AG09309 (cell line): ENCODE measurements at regions not wholly inside any gene's neighbourhood (a gene's known extent, or its start where the extent isn't known, plus 50 kb on each side); places are given as distances from the start of the nearest gene placed in this dataset.

Experiments used
- DNase-seq: peaks from one replicate; pipeline ENCODE4 v3.0.0-alpha.2; 2010; ENCODE audit warnings: low read depth
- H3K4me3 ChIP-seq: 2 replicates; pipeline ENCODE4 v1.5.1; 2011; ENCODE audit warnings: mild to moderate bottlenecking, low read depth, low read length, moderate library complexity; ENCODE audit not compliant: control insufficient read depth
- TF ChIP-seq, protein P1 (sequence below): IDR thresholded peaks from 2 replicates; pipeline ENCODE4 v1.5.1; 2011; ENCODE audit warnings: mild to moderate bottlenecking, low read depth, low read length, inconsistent platforms; ENCODE audit not compliant: insufficient read depth, control insufficient read depth; ENCODE audit errors: missing control alignments

DNA sequence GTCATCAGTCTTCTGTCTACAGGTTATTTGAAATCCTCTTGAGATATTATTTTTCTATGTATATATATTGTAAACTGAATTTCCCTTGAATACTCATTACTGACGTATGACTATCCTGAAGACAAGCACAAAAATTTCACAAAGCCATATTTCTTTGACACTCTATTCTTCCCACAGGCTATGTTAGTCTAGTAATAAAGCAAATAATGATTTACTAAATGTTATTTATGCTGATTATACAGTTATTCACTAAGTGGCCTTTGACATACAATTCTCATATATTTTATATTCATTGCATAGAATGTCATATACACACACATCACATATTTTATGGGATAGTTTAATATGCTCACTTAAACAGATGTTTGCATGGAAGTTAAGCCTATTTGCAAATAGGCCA, 793.0 kb upstream of the GRAMD2B start:
- DNase-seq: no peak
- TF ChIP-seq, protein P1, sequence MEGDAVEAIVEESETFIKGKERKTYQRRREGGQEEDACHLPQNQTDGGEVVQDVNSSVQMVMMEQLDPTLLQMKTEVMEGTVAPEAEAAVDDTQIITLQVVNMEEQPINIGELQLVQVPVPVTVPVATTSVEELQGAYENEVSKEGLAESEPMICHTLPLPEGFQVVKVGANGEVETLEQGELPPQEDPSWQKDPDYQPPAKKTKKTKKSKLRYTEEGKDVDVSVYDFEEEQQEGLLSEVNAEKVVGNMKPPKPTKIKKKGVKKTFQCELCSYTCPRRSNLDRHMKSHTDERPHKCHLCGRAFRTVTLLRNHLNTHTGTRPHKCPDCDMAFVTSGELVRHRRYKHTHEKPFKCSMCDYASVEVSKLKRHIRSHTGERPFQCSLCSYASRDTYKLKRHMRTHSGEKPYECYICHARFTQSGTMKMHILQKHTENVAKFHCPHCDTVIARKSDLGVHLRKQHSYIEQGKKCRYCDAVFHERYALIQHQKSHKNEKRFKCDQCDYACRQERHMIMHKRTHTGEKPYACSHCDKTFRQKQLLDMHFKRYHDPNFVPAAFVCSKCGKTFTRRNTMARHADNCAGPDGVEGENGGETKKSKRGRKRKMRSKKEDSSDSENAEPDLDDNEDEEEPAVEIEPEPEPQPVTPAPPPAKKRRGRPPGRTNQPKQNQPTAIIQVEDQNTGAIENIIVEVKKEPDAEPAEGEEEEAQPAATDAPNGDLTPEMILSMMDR: no peak
- H3K4me3 ChIP-seq: no peak overlapping the region

DNA sequence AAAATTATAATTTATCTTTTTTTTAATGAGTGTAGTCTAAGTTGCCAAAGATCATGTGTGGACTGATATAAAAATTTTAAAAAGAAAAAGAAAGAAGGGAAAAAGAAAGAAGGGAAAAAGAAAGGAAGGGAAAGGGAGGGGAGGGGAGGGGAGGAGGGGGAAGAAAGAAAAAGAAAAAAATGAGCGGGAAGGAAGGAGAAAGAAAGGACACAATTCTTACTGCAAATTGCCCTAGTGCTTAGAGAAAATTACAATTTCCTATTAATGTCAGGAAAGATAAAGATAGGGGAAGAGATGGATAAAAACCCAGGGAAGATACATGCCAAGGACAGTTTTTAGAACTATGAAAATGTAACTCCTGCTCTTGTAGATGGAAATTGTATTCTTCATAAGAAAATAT, 789.7 kb upstream of the GRAMD2B start:
- TF ChIP-seq, protein P1: no peak
- DNase-seq: no peak
- H3K4me3 ChIP-seq: no peak overlapping the region

GRCh38 chr5:125634216-125634835, 788.9 kb upstream of the GRAMD2B start:
- TF ChIP-seq, protein P1: no peak
- no peak for DNase-seq
- no peak overlapping the region for H3K4me3 ChIP-seq

GRCh38 chr5:125639858-125640257, 783.4 kb upstream of the GRAMD2B start:
- no peak overlapping the region for H3K4me3 ChIP-seq
- no peak for DNase-seq
- TF ChIP-seq, protein P1: no peak

- TF ChIP-seq, protein P1: no peak
- H3K4me3 ChIP-seq: no peak overlapping the region
- DNase-seq: no peak
Measured at GRCh38 chr5:125652761-125653160, 770.4 kb upstream of the GRAMD2B start.

DNA sequence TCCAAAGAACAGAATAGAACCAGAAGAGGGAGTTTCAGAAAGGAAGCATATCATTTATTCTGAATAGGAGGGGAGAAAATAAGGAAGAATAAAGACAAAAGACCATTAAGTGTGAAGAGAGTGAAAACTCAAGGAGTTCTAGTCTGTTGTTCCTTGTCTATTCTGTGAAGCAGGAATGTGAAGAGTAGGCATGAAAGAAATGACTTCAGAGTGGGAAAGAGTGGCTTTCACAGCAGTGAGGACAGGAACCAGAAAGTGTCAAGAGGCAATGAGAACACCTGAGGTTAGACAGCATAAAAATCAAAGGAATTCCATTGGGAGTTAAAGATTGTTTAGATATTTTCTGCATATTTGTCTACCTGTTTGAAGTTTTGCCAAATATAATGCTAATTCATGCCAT, 768.8 kb upstream of the GRAMD2B start:
- DNase-seq: no peak
- TF ChIP-seq, protein P1: no peak
- no peak overlapping the region for H3K4me3 ChIP-seq

- TF ChIP-seq, protein P1: no peak
- DNase-seq: no peak
- H3K4me3 ChIP-seq: no peak overlapping the region
Measured at GRCh38 chr5:125655156-125655555, 768.1 kb upstream of the GRAMD2B start.
